WTC11 (cell line): ENCODE measurements at regions not wholly inside any gene's neighbourhood (a gene's known extent, or its start where the extent isn't known, plus 50 kb on each side); places are given as distances from the start of the nearest gene placed in this dataset.

Source experiments
- ATAC-seq: fragments of 200-7000 bp; cut with Tn5 transposase; 2 replicates; pipeline ENCODE4 v1.10.0; 2021; ENCODE audit warnings: mild to moderate bottlenecking, moderate library complexity
- CTCF ChIA-PET: fragments of 300-600 bp; sonication (Branson Sonifier 250); formaldehyde crosslinking; loops from one replicate; lab custom pipeline; 2021; ENCODE audit warnings: antibody characterized with exemption; lab: Charles Lee
- POLR2A ChIA-PET: fragments of 350-600 bp; sonication (Branson Sonifier 250); formaldehyde crosslinking; loops from one replicate; lab custom pipeline; 2021; ENCODE audit warnings: antibody characterized with exemption; lab: Charles Lee
- DNase-seq: peaks from one replicate; pipeline ENCODE4 v3.0.0; 2021; ENCODE audit warnings: low spot score
- H3K27ac Mint-ChIP-seq: 2 replicates; pipeline ENCODE4 v1.8.0; 2021; ENCODE audit warnings: mixed read lengths
- H3K27me3 Mint-ChIP-seq: 2 replicates; pipeline ENCODE4 v1.8.0; 2021; ENCODE audit warnings: low read depth, mild to moderate bottlenecking, moderate library complexity, mixed read lengths
- H3K36me3 Mint-ChIP-seq: 2 replicates; pipeline ENCODE4 v1.8.0; 2021; ENCODE audit warnings: mixed read lengths
- H3K4me1 Mint-ChIP-seq: 2 replicates; pipeline ENCODE4 v1.8.0; 2022; ENCODE audit warnings: mixed read lengths
- H3K4me3 Mint-ChIP-seq: 2 replicates; pipeline ENCODE4 v1.8.0; 2021; ENCODE audit warnings: mild to moderate bottlenecking, moderate library complexity, mixed read lengths
- H3K9me3 Mint-ChIP-seq: 2 replicates; pipeline ENCODE4 v1.8.0; 2021; ENCODE audit warnings: mixed read lengths
- AFF4 ChIP-seq: sonication (generic); formaldehyde crosslinking; IDR thresholded peaks from 2 replicates; pipeline ENCODE4 v1.8.1; 2023; ENCODE audit warnings: mild to moderate bottlenecking, missing genetic modification reagents, borderline replicate concordance
- ATF2 ChIP-seq: sonication (generic); formaldehyde crosslinking; IDR thresholded peaks from 2 replicates; pipeline ENCODE4 v1.8.1; 2022; ENCODE audit warnings: low read depth, missing genetic modification reagents, borderline replicate concordance
- KAT7 ChIP-seq: sonication (generic); formaldehyde crosslinking; IDR thresholded peaks from 2 replicates; pipeline ENCODE4 v1.8.1; 2023; ENCODE audit warnings: missing genetic modification reagents, mild to moderate bottlenecking, borderline replicate concordance
- MYBL2 ChIP-seq: sonication (generic); formaldehyde crosslinking; IDR thresholded peaks from 2 replicates; pipeline ENCODE4 v1.8.1; 2023; ENCODE audit warnings: mild to moderate bottlenecking, moderate library complexity, missing genetic modification reagents
- SMAD4 ChIP-seq: sonication (generic); formaldehyde crosslinking; IDR thresholded peaks from 2 replicates; pipeline ENCODE4 v1.8.0; 2022; ENCODE audit warnings: mild to moderate bottlenecking, missing genetic modification reagents
- TEAD1 ChIP-seq: sonication (generic); formaldehyde crosslinking; IDR thresholded peaks from 2 replicates; pipeline ENCODE4 v1.8.0; 2022; ENCODE audit warnings: mild to moderate bottlenecking, missing genetic modification reagents
- ZSCAN18 ChIP-seq: fragments of 250-450 bp; sonication (Bioruptor Pico); IDR thresholded peaks from 2 replicates; pipeline ENCODE4 v2.1.2; 2022; ENCODE audit warnings: mild to moderate bottlenecking, moderate library complexity
- TF ChIP-seq, protein P1 (sequence below): fragments of 250-450 bp; sonication (Bioruptor Pico); IDR thresholded peaks from 2 replicates; pipeline ENCODE4 v1.9.0; 2021; ENCODE audit warnings: mild to moderate bottlenecking
- TF ChIP-seq, protein P2 (sequence below): sonication (generic); formaldehyde crosslinking; IDR thresholded peaks from 2 replicates; pipeline ENCODE4 v1.8.0; 2023; ENCODE audit warnings: missing genetic modification reagents, mild to moderate bottlenecking, borderline replicate concordance

DNA sequence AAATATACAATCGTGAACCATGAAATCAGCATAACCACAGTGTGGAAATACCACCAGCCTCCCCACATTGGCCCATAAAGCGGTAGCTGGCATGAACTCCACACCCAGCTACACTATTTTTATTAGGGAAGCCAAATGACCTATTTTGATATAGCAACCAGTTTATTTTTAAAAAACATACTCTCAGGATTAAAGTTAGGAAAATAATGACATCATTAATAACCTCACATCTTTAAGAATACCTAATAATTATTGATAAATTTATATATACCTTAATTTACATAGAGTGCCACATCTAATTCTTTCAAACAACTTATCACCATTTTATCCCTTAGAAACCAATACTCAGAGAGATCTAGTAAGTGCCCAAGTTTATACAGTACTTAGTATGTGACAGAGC is 692.0 kb upstream of the PKDCC start (continued):
- TF ChIP-seq ATF2 (CRISPR knock-in tag) (no peak), SMAD4 (no peak)
- TF ChIP-seq, protein P1, sequence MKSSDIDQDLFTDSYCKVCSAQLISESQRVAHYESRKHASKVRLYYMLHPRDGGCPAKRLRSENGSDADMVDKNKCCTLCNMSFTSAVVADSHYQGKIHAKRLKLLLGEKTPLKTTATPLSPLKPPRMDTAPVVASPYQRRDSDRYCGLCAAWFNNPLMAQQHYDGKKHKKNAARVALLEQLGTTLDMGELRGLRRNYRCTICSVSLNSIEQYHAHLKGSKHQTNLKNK = no peak
- TF ChIP-seq, protein P2, sequence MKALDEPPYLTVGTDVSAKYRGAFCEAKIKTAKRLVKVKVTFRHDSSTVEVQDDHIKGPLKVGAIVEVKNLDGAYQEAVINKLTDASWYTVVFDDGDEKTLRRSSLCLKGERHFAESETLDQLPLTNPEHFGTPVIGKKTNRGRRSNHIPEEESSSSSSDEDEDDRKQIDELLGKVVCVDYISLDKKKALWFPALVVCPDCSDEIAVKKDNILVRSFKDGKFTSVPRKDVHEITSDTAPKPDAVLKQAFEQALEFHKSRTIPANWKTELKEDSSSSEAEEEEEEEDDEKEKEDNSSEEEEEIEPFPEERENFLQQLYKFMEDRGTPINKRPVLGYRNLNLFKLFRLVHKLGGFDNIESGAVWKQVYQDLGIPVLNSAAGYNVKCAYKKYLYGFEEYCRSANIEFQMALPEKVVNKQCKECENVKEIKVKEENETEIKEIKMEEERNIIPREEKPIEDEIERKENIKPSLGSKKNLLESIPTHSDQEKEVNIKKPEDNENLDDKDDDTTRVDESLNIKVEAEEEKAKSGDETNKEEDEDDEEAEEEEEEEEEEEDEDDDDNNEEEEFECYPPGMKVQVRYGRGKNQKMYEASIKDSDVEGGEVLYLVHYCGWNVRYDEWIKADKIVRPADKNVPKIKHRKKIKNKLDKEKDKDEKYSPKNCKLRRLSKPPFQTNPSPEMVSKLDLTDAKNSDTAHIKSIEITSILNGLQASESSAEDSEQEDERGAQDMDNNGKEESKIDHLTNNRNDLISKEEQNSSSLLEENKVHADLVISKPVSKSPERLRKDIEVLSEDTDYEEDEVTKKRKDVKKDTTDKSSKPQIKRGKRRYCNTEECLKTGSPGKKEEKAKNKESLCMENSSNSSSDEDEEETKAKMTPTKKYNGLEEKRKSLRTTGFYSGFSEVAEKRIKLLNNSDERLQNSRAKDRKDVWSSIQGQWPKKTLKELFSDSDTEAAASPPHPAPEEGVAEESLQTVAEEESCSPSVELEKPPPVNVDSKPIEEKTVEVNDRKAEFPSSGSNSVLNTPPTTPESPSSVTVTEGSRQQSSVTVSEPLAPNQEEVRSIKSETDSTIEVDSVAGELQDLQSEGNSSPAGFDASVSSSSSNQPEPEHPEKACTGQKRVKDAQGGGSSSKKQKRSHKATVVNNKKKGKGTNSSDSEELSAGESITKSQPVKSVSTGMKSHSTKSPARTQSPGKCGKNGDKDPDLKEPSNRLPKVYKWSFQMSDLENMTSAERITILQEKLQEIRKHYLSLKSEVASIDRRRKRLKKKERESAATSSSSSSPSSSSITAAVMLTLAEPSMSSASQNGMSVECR (CRISPR knock-in tag) = no peak
- TF ChIP-seq, all 79 proteins: peak for 0

DNA sequence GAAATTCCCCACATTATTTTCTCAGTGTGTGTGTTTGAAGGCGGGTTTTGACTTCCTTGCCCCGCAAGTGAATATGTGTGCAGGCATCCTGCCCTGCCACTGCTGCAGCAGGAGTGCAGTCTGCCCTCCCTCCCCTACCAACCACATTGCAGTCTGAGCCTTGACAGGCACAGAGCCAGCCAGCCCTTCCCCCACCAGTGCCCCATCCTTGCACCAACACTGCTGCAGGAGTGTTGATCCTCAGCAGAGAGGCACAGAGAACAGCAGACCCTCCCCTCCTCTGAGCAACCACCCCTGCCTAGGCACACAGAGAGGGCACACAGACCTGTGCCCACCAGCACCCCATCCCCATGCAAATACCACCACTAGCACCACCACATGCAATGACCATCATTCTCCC is 683.0 kb upstream of the PKDCC start:
- Mint-ChIP-seq H3K4me3 (no peak overlapping the region), H3K27ac (no peak overlapping the region)
- CTCF ChIA-PET = interaction anchor here (0.5 kb wide), 1 partner anchor 35 kb away, joined by 4 read pairs; no protein-coding TSS in a partner anchor

GRCh38 chr2:41375901-41376300 is 671.9 kb upstream of the PKDCC start:
- POLR2A ChIA-PET = no interaction called here
- no peak for DNase-seq
- Mint-ChIP-seq H3K4me3 (no peak overlapping the region), H3K27me3 (peaks cover 3% of the 10 kb centered on the region; the same call in 1 of the 2 replicates), H3K36me3 (peaks cover 35% of the 10 kb centered on the region), H3K27ac (no peak overlapping the region; the same call in 1 of the 2 replicates), H3K4me1 (peaks cover 33% of the 10 kb centered on the region), H3K9me3 (peaks cover 40% of the 10 kb centered on the region)
- no peak for TF ChIP-seq AFF4
- TF ChIP-seq ZSCAN18 (CRISPR knock-in tag) = no peak
- TF ChIP-seq KAT7 = no peak
- TF ChIP-seq TEAD1 = no peak
- TF ChIP-seq, protein P1 = no peak
- no peak for TF ChIP-seq MYBL2 (CRISPR knock-in tag)
- CTCF ChIA-PET = no interaction called here
- no peak for ATAC-seq

More for the DNA sequence above, 683.0 kb upstream of the PKDCC start:
- peaks cover 49% of the 10 kb centered on the region for H3K9me3 Mint-ChIP-seq
- POLR2A ChIA-PET = no interaction called here
- no peak for TF ChIP-seq TEAD1
- H3K36me3 Mint-ChIP-seq = peaks cover 30% of the 10 kb centered on the region
- no peak for ATAC-seq
- H3K27me3 Mint-ChIP-seq = no peaks in the 10 kb centered on the region
- no peak for DNase-seq
- peaks cover 10% of the 10 kb centered on the region for H3K4me1 Mint-ChIP-seq
